OCI-LY3 (cell line): ENCODE measurements at regions not wholly inside any gene's neighbourhood (a gene's known extent, or its start where the extent isn't known, plus 50 kb on each side); places are given as distances from the start of the nearest gene placed in this dataset.

ENCODE experiments used
- H2AFZ ChIP-seq: fragments of 200-600, 300-600 bp; shearing (Covaris generic); 2 replicates; pipeline ENCODE4 v1.6.0; 2014; ENCODE audit warnings: antibody characterized with exemption, low read depth, low read length
- H3K27ac ChIP-seq: fragments of 200-600, 300-600 bp; sonication (generic); 2 replicates; pipeline ENCODE4 v1.5.1; 2014; ENCODE audit warnings: mild to moderate bottlenecking, low read length, moderate library complexity, mixed read lengths
- H3K27me3 ChIP-seq: fragments of 200-600, 300-600 bp; sonication (generic); 2 replicates; pipeline ENCODE4 v1.6.1; 2014; ENCODE audit warnings: low read depth, low read length, mixed read lengths
- H3K36me3 ChIP-seq: fragments of 200-600, 300-600 bp; sonication (generic); replicated peaks from 2 replicates; pipeline ENCODE3; 2014; ENCODE audit warnings: low read depth, low read length, mixed read lengths
- H3K4me1 ChIP-seq: fragments of 300-600, 200-600 bp; sonication (generic); 2 replicates; pipeline ENCODE4 v1.6.1; 2014; ENCODE audit warnings: low read length, mixed read lengths
- H3K4me2 ChIP-seq: fragments of 200-600, 300-600 bp; sonication (generic); 2 replicates; pipeline ENCODE4 v1.6.1; 2014; ENCODE audit warnings: low read length, mixed read lengths
- H3K4me3 ChIP-seq: fragments of 300-600, 200-600 bp; sonication (generic); 2 replicates; pipeline ENCODE4 v1.5.1; 2014; ENCODE audit warnings: antibody characterized with exemption, mild to moderate bottlenecking, low read length, moderate library complexity
- H3K79me2 ChIP-seq: fragments of 300-600, 200-600 bp; shearing (Covaris generic); 2 replicates; pipeline ENCODE4 v1.6.1; 2014; ENCODE audit warnings: mild to moderate bottlenecking, low read length, mixed read lengths
- H3K9ac ChIP-seq: fragments of 300-600, 200-600 bp; shearing (Covaris generic); 2 replicates; pipeline ENCODE4 v1.6.0; 2014; ENCODE audit warnings: mild to moderate bottlenecking, low read length, moderate library complexity
- H3K9me3 ChIP-seq: fragments of 200-600, 300-600 bp; shearing (Covaris generic); 2 replicates; pipeline ENCODE4 v1.6.1; 2014; ENCODE audit warnings: low read length, mixed read lengths; ENCODE audit not compliant: insufficient read depth
- H4K20me1 ChIP-seq: fragments of 200-600, 300-600 bp; sonication (generic); 2 replicates; pipeline ENCODE4 v1.6.1; 2016; ENCODE audit warnings: low read length, mixed read lengths; ENCODE audit not compliant: insufficient read depth
- EZH2phosphoT487 ChIP-seq: fragments of 200-600 bp; shearing (Covaris generic); IDR thresholded peaks from 2 replicates; pipeline ENCODE4 v1.6.1; 2018; ENCODE audit warnings: antibody characterized with exemption, mixed run types, low read depth
- TF ChIP-seq, protein P1 (sequence below): fragments of 200-600, 300-600 bp; sonication (generic); IDR thresholded peaks from 2 replicates; pipeline ENCODE4 v1.5.1; 2014; ENCODE audit warnings: antibody characterized with exemption, low read length, low read depth

- Histone ChIP-seq H3K9me3 (no peaks in the 10 kb centered on the region), H3K27ac (no peak overlapping the region), H3K27me3 (no peaks in the 10 kb centered on the region), H2AFZ (no peak overlapping the region), H3K9ac (no peak overlapping the region), H3K4me2 (no peak overlapping the region), H3K36me3 (no peaks in the 10 kb centered on the region), H3K79me2 (no peaks in the 10 kb centered on the region), H3K4me3 (no peak overlapping the region), H4K20me1 (no peaks in the 10 kb centered on the region), H3K4me1 (no peaks in the 10 kb centered on the region)
- TF ChIP-seq EZH2phosphoT487, result no peak
- TF ChIP-seq, protein P1, sequence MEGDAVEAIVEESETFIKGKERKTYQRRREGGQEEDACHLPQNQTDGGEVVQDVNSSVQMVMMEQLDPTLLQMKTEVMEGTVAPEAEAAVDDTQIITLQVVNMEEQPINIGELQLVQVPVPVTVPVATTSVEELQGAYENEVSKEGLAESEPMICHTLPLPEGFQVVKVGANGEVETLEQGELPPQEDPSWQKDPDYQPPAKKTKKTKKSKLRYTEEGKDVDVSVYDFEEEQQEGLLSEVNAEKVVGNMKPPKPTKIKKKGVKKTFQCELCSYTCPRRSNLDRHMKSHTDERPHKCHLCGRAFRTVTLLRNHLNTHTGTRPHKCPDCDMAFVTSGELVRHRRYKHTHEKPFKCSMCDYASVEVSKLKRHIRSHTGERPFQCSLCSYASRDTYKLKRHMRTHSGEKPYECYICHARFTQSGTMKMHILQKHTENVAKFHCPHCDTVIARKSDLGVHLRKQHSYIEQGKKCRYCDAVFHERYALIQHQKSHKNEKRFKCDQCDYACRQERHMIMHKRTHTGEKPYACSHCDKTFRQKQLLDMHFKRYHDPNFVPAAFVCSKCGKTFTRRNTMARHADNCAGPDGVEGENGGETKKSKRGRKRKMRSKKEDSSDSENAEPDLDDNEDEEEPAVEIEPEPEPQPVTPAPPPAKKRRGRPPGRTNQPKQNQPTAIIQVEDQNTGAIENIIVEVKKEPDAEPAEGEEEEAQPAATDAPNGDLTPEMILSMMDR, result no peak
These were observed 147.1 kb upstream of the CNTN6 start for GRCh38 chr3:945738-946137.

- Histone ChIP-seq H3K27me3 (no peaks in the 10 kb centered on the region), H3K4me2 (no peak overlapping the region), H3K4me1 (no peaks in the 10 kb centered on the region), H3K4me3 (no peak overlapping the region), H2AFZ (no peak overlapping the region), H3K36me3 (peaks cover 10% of the 10 kb centered on the region), H3K9ac (no peak overlapping the region), H3K9me3 (no peaks in the 10 kb centered on the region), H3K79me2 (no peaks in the 10 kb centered on the region), H4K20me1 (no peaks in the 10 kb centered on the region), H3K27ac (no peak overlapping the region)
- no peak for TF ChIP-seq EZH2phosphoT487
- TF ChIP-seq, protein P1, result no peak
These were observed 139.9 kb upstream of the CNTN6 start for GRCh38 chr3:952906-953305.

- H2AFZ ChIP-seq, result no peak overlapping the region
- H3K4me3 ChIP-seq, result no peak overlapping the region
- no peaks in the 10 kb centered on the region for H3K27me3 ChIP-seq
- H3K4me2 ChIP-seq, result peak overlapping the region; percentile 87
- H3K9me3 ChIP-seq, result peaks cover 13% of the 10 kb centered on the region; the same call in 1 of the 2 replicates
- H3K79me2 ChIP-seq, result no peaks in the 10 kb centered on the region
- TF ChIP-seq, protein P1, result no peak
- TF ChIP-seq EZH2phosphoT487, result no peak
- peaks cover 71% of the 10 kb centered on the region for H3K4me1 ChIP-seq
- peak overlapping the region; percentile 99 for H3K9ac ChIP-seq
- no peaks in the 10 kb centered on the region for H4K20me1 ChIP-seq
- peaks cover 12% of the 10 kb centered on the region for H3K36me3 ChIP-seq
- peak overlapping the region; percentile 98 for H3K27ac ChIP-seq
These were observed 129.6 kb upstream of the CNTN6 start for GRCh38 chr3:963255-963654.

DNA sequence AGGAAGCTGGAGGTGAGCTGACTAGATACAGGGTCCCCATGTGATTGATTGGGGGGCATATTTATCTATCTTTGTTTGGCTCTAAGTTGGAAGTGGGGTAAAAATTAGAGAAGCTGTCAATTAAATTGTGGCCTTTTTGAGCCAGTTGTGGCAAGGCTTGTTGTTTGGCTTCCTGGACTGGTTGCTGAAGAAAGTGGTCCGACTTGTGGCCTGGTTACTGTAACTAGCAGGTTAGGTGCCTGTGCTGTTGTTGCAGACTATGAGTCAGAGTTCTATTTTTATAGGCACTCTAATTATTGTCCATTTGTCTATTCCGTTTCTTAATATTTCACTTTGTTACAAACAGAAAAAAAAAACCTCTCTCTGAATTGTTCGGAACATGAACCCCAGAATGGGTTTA is 129.1 kb upstream of the CNTN6 start:
- Histone ChIP-seq H3K27ac (peak overlapping the region; percentile 98), H3K4me2 (peak overlapping the region; percentile 87), H3K9me3 (peaks cover 13% of the 10 kb centered on the region; the same call in 1 of the 2 replicates), H3K4me1 (peaks cover 76% of the 10 kb centered on the region), H3K9ac (peak overlapping the region; percentile 99), H2AFZ (no peak overlapping the region), H3K36me3 (peaks cover 12% of the 10 kb centered on the region), H3K27me3 (no peaks in the 10 kb centered on the region), H3K4me3 (no peak overlapping the region), H3K79me2 (no peaks in the 10 kb centered on the region), H4K20me1 (no peaks in the 10 kb centered on the region)
- no peak for TF ChIP-seq EZH2phosphoT487
